SK-N-MC (cell line): ENCODE measurements at regions not wholly inside any gene's neighbourhood (a gene's known extent, or its start where the extent isn't known, plus 50 kb on each side); places are given as distances from the start of the nearest gene placed in this dataset.

Experiments used
- DNase-seq: peaks from one replicate; pipeline ENCODE4 v3.0.0-alpha.2; 2011; ENCODE audit warnings: low read depth, low spot score
- H3K27ac ChIP-seq: fragments of 200-600 bp; sonication (generic); 2 replicates; pipeline ENCODE4 v1.5.1; 2016; ENCODE audit warnings: mixed run types
- H3K36me3 ChIP-seq: fragments of 200-600 bp; sonication (generic); 2 replicates; pipeline ENCODE4 v1.6.1; 2017; ENCODE audit warnings: antibody characterized with exemption, low read length, mixed read lengths; ENCODE audit not compliant: insufficient read depth
- H3K4me3 ChIP-seq: fragments of 200-600 bp; sonication (generic); 2 replicates; pipeline ENCODE4 v1.5.1; 2016
- H3K9ac ChIP-seq: fragments of 200-600 bp; sonication (generic); 2 replicates; pipeline ENCODE4 v1.8.0; 2017; ENCODE audit warnings: mixed run types, mixed read lengths; ENCODE audit not compliant: insufficient read length
- H3K9me3 ChIP-seq: fragments of 200-600 bp; sonication (generic); 2 replicates; pipeline ENCODE4 v1.6.1; 2017; ENCODE audit warnings: low read depth, mild to moderate bottlenecking, antibody characterized with exemption, low read length, moderate library complexity, mixed read lengths
- EZH2 ChIP-seq: fragments of 200-600 bp; sonication (generic); IDR thresholded peaks from one replicate; pipeline ENCODE4 v1.6.1; 2017; ENCODE audit warnings: antibody characterized with exemption
- FOXP2 ChIP-seq: optimal IDR thresholded peaks from 2 replicates; pipeline ENCODE3; 2011; ENCODE audit warnings: mild to moderate bottlenecking, moderate library complexity; ENCODE audit not compliant: insufficient read depth; ENCODE audit errors: extremely low read length, control extremely low read depth
- POLR2AphosphoS5 ChIP-seq: IDR thresholded peaks from 2 replicates; pipeline ENCODE4 v1.6.1; 2012; ENCODE audit warnings: mild to moderate bottlenecking, low read depth, low read length, borderline replicate concordance

DNA sequence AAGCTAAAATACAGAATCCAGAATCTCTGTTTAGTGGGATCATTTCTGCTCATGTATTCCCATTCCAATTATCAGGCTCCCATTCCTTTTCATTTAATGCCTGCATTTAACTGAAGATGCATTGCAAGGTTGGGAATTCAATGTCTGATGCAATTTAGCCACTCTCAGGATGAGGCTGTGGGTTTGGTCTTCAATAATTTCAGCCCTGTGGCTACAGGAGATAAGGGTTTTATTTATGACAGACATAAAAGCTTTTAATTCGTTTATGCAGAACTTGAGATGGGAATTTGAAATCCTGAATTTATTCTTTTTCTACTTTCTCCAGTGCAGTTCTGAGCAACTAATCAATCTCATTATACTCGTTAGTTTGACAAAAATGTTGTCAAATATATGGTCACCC, 1225.9 kb downstream of the PCDH18 start:
- no peaks in the 10 kb centered on the region for H3K36me3 ChIP-seq
- no peak overlapping the region for H3K9ac ChIP-seq
- TF ChIP-seq EZH2 = no peak
- no peak for TF ChIP-seq FOXP2
- no peak for TF ChIP-seq POLR2AphosphoS5
- peak overlapping the region; percentile 4; the same call in 1 of the 2 replicates for H3K4me3 ChIP-seq
- H3K27ac ChIP-seq = no peak overlapping the region
- peak; percentile 34 for DNase-seq
- no peaks in the 10 kb centered on the region for H3K9me3 ChIP-seq

DNA sequence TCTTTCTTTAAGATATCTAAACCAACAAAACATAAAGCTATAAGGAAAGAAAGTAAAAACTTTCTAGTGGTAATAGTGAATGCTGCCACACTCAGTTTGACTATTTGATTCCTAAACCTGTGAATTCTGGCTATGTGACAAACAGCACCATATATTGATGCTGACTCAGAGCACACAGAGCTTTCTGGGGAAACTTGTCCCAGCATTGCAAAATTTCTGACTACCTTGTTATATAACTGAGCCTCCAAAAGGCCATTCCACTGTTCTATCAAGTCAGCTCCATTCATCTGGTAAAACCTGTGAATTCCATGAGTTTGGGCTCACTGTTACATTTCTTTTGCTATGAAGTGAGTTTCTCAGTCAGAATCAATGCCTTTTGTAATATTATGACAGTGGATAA, 1229.7 kb downstream of the PCDH18 start:
- no peak overlapping the region for H3K9ac ChIP-seq
- H3K27ac ChIP-seq = no peak overlapping the region
- H3K36me3 ChIP-seq = no peaks in the 10 kb centered on the region
- no peak overlapping the region for H3K4me3 ChIP-seq
- no peak for TF ChIP-seq FOXP2
- DNase-seq = no peak
- H3K9me3 ChIP-seq = no peaks in the 10 kb centered on the region

DNA sequence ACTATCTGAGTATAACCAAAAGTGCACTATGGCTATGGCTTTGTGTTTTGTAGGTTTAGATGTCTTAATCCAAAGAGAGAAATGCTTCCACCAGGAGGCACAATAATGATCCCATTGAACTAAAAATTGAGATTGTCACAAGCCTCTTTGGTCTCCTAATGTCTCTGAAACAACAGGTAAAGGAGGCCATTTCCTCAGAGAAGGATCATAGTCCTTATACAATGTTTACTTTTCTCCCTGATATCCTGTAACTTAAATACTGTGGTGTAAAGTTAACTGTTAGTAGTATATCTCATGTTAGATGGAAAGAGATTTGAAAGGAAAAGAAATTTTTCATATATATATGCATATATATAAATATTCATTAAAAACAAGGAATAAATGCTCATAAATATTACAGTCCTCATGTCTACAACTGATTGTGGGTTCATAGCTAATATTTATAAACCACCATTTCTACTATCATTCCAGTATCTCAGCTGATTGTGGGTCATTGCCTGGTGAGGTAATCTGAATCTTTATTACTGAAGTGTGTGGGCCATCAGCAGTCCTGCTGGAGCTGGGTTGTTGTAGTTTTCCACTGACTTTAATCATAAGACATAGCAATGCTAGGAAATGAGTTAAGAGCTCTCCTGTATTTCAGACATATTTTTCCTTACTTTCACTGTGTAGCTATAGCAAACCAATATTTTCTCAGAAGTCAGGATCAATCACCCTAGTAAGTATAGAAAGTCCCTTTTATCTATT, 1230.4 kb downstream of the PCDH18 start:
- Histone ChIP-seq H3K9ac (no peak overlapping the region), H3K36me3 (no peaks in the 10 kb centered on the region), H3K27ac (no peak overlapping the region), H3K9me3 (no peaks in the 10 kb centered on the region), H3K4me3 (no peak overlapping the region)
- TF ChIP-seq FOXP2 (no peak), EZH2 (no peak), POLR2AphosphoS5 (no peak)
- DNase-seq = no peak

DNA sequence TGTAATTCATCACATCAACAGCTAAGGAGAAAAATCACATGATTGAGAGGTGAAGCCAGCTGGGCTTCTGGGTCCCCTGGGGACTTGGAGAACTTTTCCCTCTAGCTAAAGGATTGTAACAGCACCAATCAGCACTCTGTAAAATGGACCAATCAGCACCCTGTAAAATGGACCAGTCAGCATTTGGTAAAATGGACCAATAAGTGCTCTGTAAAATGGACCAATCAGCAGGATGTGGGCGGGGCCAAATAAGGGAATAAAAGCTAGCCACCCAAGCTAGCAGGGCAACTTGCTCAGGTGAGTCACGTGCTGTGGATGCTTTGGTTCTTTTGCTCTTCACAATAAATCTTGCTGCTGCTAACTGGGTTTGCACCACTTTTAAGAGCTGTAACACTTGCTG, 1248.3 kb downstream of the PCDH18 start:
- TF ChIP-seq POLR2AphosphoS5 = no peak
- TF ChIP-seq EZH2 = no peak
- TF ChIP-seq FOXP2 = no peak
- Histone ChIP-seq H3K27ac (no peak overlapping the region), H3K4me3 (no peak overlapping the region), H3K36me3 (no peaks in the 10 kb centered on the region), H3K9me3 (no peaks in the 10 kb centered on the region), H3K9ac (no peak overlapping the region)
- DNase-seq = no peak

DNA sequence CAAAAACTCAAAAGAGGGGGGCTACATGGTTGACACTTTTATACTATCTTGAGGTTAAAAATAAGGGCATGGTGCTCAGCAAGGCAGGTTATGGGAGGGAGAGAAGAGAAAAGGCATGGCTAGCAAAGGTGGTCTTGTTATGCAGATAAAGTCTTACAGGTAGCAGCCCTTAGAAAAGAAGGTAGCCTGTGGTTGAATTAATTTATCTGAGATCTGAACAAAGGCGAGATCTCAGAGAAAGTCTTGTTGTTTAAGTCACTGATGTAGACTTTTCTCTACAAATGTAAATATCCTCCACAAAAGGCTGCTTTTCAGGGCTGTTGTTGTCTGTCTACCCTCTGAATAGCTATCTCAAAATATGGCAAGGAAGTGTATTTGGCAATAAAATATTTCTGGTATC, 1250.4 kb downstream of the PCDH18 start:
- H3K9me3 ChIP-seq = no peaks in the 10 kb centered on the region
- no peak overlapping the region for H3K27ac ChIP-seq
- TF ChIP-seq POLR2AphosphoS5 = no peak
- no peak for TF ChIP-seq EZH2
- TF ChIP-seq FOXP2 = no peak
- no peak for DNase-seq
- H3K36me3 ChIP-seq = no peaks in the 10 kb centered on the region
- no peak overlapping the region for H3K9ac ChIP-seq
- H3K4me3 ChIP-seq = no peak overlapping the region

DNA sequence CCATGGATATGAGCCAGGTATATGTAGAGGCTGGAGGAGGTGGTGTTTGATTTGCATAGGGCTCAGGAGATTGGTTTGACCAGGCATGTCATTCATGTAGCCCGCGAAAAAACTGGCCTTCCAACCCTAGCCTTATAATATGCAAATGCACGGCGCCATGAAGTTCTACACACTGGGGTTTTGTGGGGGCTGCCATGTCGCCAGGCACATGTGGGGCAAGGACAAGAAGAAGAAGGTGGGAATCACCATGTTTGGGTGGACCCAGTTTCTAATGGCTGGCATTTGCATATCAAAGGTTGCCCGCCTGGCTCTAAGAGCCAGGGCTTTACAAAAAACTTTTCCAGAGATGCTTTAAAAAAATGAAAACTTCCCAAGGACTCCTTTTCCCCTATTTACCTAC, 1251.0 kb downstream of the PCDH18 start:
- H3K9ac ChIP-seq = no peak overlapping the region
- TF ChIP-seq FOXP2 (no peak), POLR2AphosphoS5 (no peak), EZH2 (no peak)
- no peaks in the 10 kb centered on the region for H3K9me3 ChIP-seq
- no peak overlapping the region for H3K4me3 ChIP-seq
- H3K27ac ChIP-seq = no peak overlapping the region
- no peak for DNase-seq
- no peaks in the 10 kb centered on the region for H3K36me3 ChIP-seq

DNA sequence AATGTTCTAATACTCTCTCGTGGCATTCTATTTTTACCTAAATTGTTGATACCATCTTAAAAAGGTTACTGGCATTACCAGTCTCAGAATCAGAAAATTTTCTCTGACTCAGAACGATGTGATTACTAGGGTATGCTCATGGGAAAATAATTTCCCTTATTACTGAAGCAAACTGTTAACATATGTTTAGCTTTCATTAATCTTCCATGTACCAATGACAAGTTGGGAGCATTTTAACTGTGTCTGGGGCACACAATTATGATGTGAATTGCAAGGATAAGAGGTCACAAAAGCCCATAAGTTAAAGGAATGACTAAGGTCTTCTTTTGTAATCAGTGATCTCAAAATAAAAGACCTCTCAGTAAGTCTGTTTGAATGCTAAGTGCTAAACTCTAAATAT, 1254.6 kb downstream of the PCDH18 start:
- H3K4me3 ChIP-seq = peak overlapping the region; percentile 10; the same call in 1 of the 2 replicates
- H3K9ac ChIP-seq = no peak overlapping the region
- TF ChIP-seq FOXP2 = no peak
- no peak for TF ChIP-seq EZH2
- TF ChIP-seq POLR2AphosphoS5 = no peak
- no peak overlapping the region for H3K27ac ChIP-seq
- H3K36me3 ChIP-seq = no peaks in the 10 kb centered on the region
- no peak for DNase-seq
- no peaks in the 10 kb centered on the region for H3K9me3 ChIP-seq

DNA sequence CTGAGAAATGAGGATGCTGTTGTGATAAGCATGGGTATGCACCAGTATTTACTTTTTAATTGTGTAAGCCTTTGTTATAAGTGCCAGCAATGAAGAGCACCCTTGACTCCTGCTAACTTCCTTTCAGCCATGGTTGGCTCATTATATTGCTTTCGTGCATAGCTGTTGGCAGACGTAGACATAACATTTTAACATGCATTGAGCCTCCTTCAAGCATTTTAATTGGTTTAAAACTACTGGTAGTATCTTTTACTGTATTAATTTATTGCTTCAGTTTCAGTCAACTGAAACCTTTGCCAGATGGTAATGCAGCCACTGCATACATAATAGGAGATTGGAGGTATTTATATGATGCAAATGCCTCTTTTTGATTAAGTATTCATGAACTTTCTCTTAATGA, 1285.4 kb downstream of the PCDH18 start:
- Histone ChIP-seq H3K9me3 (no peaks in the 10 kb centered on the region), H3K27ac (peak overlapping the region; percentile 58; the same call in 1 of the 2 replicates), H3K4me3 (peak overlapping the region; percentile 34; the same call in 1 of the 2 replicates), H3K36me3 (no peaks in the 10 kb centered on the region), H3K9ac (no peak overlapping the region)
- TF ChIP-seq EZH2 (no peak), FOXP2 (peak; percentile 47)
- no peak for DNase-seq

DNA sequence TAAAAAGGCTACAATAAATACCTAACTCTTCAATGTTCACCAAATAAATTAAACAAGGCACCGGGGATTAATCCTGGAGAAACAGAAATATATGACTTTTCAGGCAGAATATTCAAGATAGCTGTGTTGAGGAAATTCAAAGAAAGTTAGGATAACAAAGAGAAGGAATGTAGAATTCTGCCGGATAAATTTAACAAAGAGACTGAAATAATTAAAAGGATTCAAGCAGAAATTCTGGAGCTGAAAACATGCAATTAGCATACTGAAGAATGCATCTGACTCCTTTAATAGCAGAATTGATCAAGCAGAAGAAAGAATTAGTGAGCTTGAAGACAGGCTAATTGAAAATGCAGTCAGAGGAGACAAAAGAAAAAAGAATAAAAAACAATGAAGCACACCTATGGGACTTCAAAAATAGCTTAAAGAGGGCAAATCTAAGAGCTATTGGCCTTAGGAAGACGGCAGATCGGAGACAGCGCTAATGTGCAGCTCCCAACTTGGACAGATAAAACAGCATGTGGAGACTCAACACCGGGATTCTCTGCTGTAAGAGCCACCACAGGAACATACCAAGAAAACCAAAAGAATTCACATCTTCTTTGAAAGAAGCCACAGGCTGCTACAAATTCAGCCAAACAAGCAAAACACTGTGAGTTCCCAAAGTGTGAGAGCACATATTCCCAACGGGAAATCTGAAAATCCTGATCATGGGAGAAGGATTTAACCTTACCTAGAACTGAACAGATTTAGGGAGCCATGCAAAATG, 1290.9 kb downstream of the PCDH18 start:
- no peak for TF ChIP-seq FOXP2
- TF ChIP-seq EZH2 = no peak
- no peak for TF ChIP-seq POLR2AphosphoS5

More for the DNA sequence above, 1290.9 kb downstream of the PCDH18 start:
- peak; percentile 59 for DNase-seq
- Histone ChIP-seq H3K4me3 (peak overlapping the region; percentile 20), H3K27ac (peak overlapping the region; percentile 62), H3K9me3 (no peaks in the 10 kb centered on the region), H3K36me3 (no peaks in the 10 kb centered on the region), H3K9ac (no peak overlapping the region)
